A549 (cell line): ENCODE measurements at regions not wholly inside any gene's neighbourhood (a gene's known extent, or its start where the extent isn't known, plus 50 kb on each side); places are given as distances from the start of the nearest gene placed in this dataset.
A peak's percentile ranks its signal among the peaks of the same experiment; 100 is the strongest.

ENCODE experiments used
- ATAC-seq, 2 experiments: fragments of 200-7000 bp in 1 of 2; fragments of >200 bp in 1 of 2; cut with Nextera tagmentation in 1 of 2; cut with Tn5 transposase in 1 of 2; 3 replicates each; pipeline versions ENCODE4 v1.8.0 to v1.9.1; 2018 to 2020; ENCODE audit warnings: mild to moderate bottlenecking in 1 of 2, moderate library complexity in 1 of 2
- CTCF ChIA-PET: fragments of 300-600 bp; sonication (Branson Sonifier 250); formaldehyde crosslinking; extraction: SDS; loops from one replicate; lab custom pipeline; 2021; ENCODE audit warnings: antibody characterized with exemption, inconsistent platforms; lab: Yijun Ruan, JAX
- POLR2A ChIA-PET: fragments of 350-600 bp; formaldehyde crosslinking; extraction: SDS; loops from one replicate; lab custom pipeline; 2021; ENCODE audit warnings: antibody characterized with exemption, inconsistent platforms; lab: Yijun Ruan, JAX
- DNase-seq, 2 experiments: peaks; one replicate each; pipeline versions ENCODE4 v3.0.0 to v3.0.0-alpha.2; 2011 to 2016; ENCODE audit warnings: low read depth in 1 of 2, low spot score in 1 of 2
- FAIRE-seq: peaks from 2 replicates; lab custom pipeline; 2011; peaks lifted over from hg19 to GRCh38; lab: Jason Lieb, UNC
- H3K27ac ChIP-seq, 2 experiments: fragments of >200 bp; sonication (Bioruptor Twin); formaldehyde crosslinking; 3 replicates each; pipeline ENCODE4 v1.5.1; 2016 to 2017
- H3K4me1 ChIP-seq: fragments of >200 bp; sonication (Bioruptor Twin); formaldehyde crosslinking; 3 replicates; pipeline ENCODE4 v1.6.1; 2016
- H3K4me2 ChIP-seq: fragments of >200 bp; sonication (Bioruptor Twin); formaldehyde crosslinking; 3 replicates; pipeline ENCODE4 v1.6.1; 2016
- H3K4me3 ChIP-seq: fragments of >200 bp; sonication (Bioruptor Twin); formaldehyde crosslinking; 3 replicates; pipeline ENCODE4 v1.5.1; 2016
- H3K9me3 ChIP-seq: fragments of >200 bp; sonication (Bioruptor Twin); formaldehyde crosslinking; 3 replicates; pipeline ENCODE4 v1.6.1; 2016
- CBX8 ChIP-seq: fragments of 200-600 bp; sonication (generic); IDR thresholded peaks from 2 replicates; pipeline ENCODE4 v1.6.1; 2016
- CEBPB ChIP-seq, 2 experiments: fragments of >200 bp in 1 of 2; sonication (Bioruptor Twin) in 1 of 2; formaldehyde crosslinking in 1 of 2; IDR thresholded peaks; 2 replicates each; pipeline ENCODE4 v1.6.1; 2012 to 2016
- CHD2 ChIP-seq: fragments of 150-350 bp; IDR thresholded peaks from 2 replicates; pipeline ENCODE4 v1.6.1; 2014; ENCODE audit warnings: low read length; ENCODE audit not compliant: partially characterized antibody
- CHD4 ChIP-seq: fragments of 200-600 bp; sonication (generic); IDR thresholded peaks from 2 replicates; pipeline ENCODE4 v1.6.1; 2016; ENCODE audit warnings: antibody characterized with exemption, mild to moderate bottlenecking, borderline replicate concordance
- E2F6 ChIP-seq: IDR thresholded peaks from 2 replicates; pipeline ENCODE4 v1.6.1; 2012; ENCODE audit warnings: low read depth, borderline replicate concordance
- EHMT2 ChIP-seq: fragments of 200-600 bp; sonication (generic); IDR thresholded peaks from 2 replicates; pipeline ENCODE4 v1.6.1; 2016; ENCODE audit warnings: antibody characterized with exemption, low read depth, mild to moderate bottlenecking, moderate library complexity
- EP300 ChIP-seq, 2 experiments: fragments of >200 bp; sonication (Bioruptor Twin); formaldehyde crosslinking; IDR thresholded peaks; 2 replicates in 1 of 2; 3 replicates in 1 of 2; pipeline ENCODE4 v1.6.1; 2016 to 2017
- GATA3 ChIP-seq: IDR thresholded peaks from 2 replicates; pipeline ENCODE4 v1.6.1; 2012; ENCODE audit warnings: borderline replicate concordance
- HMGXB4 ChIP-seq: fragments of 250-450 bp; sonication (Bioruptor Pico); IDR thresholded peaks from 2 replicates; pipeline ENCODE4 v1.5.0; 2021; ENCODE audit warnings: mild to moderate bottlenecking, moderate library complexity, borderline replicate concordance
- HOXA7 ChIP-seq: fragments of 250-450 bp; sonication (Bioruptor Pico); IDR thresholded peaks from 2 replicates; pipeline ENCODE4 v1.5.0; 2020; ENCODE audit warnings: mild to moderate bottlenecking, moderate library complexity
- HOXB13 ChIP-seq: fragments of 250-450 bp; sonication (Bioruptor Pico); IDR thresholded peaks from 2 replicates; pipeline ENCODE4 v1.5.0; 2020; ENCODE audit warnings: low read depth, mild to moderate bottlenecking, moderate library complexity
- KDM5A ChIP-seq: fragments of 200-600 bp; sonication (generic); IDR thresholded peaks from 2 replicates; pipeline ENCODE4 v1.6.1; 2016; ENCODE audit warnings: antibody characterized with exemption, mild to moderate bottlenecking
- MAFK ChIP-seq: fragments of 450-650 bp; IDR thresholded peaks from 2 replicates; pipeline ENCODE4 v1.6.1; 2014; ENCODE audit not compliant: partially characterized antibody
- MYC ChIP-seq: IDR thresholded peaks from 2 replicates; pipeline ENCODE4 v1.6.1; 2012; ENCODE audit warnings: mild to moderate bottlenecking, inconsistent platforms, low read length, improper control_type of control experiment, borderline replicate concordance
- NFE2L2 ChIP-seq: fragments of 150-350 bp; conservative IDR thresholded peaks from 2 replicates; pipeline ENCODE4 v1.6.1; 2014; ENCODE audit warnings: low read length
- NR3C1 ChIP-seq: fragments of >200 bp; sonication (Bioruptor Twin); formaldehyde crosslinking; IDR thresholded peaks from 3 replicates; pipeline ENCODE4 v1.6.1; 2017
- PHF8 ChIP-seq: fragments of 200-600 bp; sonication (generic); IDR thresholded peaks from 2 replicates; pipeline ENCODE4 v1.6.1; 2016; ENCODE audit warnings: low read depth, mild to moderate bottlenecking, antibody characterized with exemption, moderate library complexity, borderline replicate concordance
- RARB ChIP-seq: fragments of 250-450 bp; sonication (Bioruptor Pico); IDR thresholded peaks from 2 replicates; pipeline ENCODE4 v1.8.0; 2021; ENCODE audit warnings: mild to moderate bottlenecking, moderate library complexity
- REST ChIP-seq: fragments of 200-600 bp; sonication (generic); IDR thresholded peaks from 2 replicates; pipeline ENCODE4 v1.6.1; 2016; ENCODE audit warnings: antibody characterized with exemption, mild to moderate bottlenecking, moderate library complexity
- RFX5 ChIP-seq: fragments of 450-650 bp; IDR thresholded peaks from 2 replicates; pipeline ENCODE4 v1.7.1; 2014; ENCODE audit warnings: antibody characterized with exemption, mild to moderate bottlenecking, moderate library complexity
- SREBF2 ChIP-seq: fragments of 450-650 bp; IDR thresholded peaks from 2 replicates; pipeline ENCODE4 v1.6.1; 2014; ENCODE audit warnings: mild to moderate bottlenecking, moderate library complexity
- TP53 ChIP-seq: fragments of 250-450 bp; sonication (Bioruptor Pico); IDR thresholded peaks from 2 replicates; pipeline ENCODE4 v1.5.0; 2021; ENCODE audit warnings: mild to moderate bottlenecking, moderate library complexity
- WGBS: methylation state at CpG from one replicate; pipeline ENCODE4 v1.1.6; 2017; ENCODE audit errors: missing lambda C conversion rate; 5-methylcytosine and 5-hydroxymethylcytosine counted together
- TF ChIP-seq, protein P1 (sequence below): fragments of >200 bp; sonication (Bioruptor Twin); formaldehyde crosslinking; IDR thresholded peaks from 2 replicates; pipeline ENCODE4 v1.6.1; 2016

DNA sequence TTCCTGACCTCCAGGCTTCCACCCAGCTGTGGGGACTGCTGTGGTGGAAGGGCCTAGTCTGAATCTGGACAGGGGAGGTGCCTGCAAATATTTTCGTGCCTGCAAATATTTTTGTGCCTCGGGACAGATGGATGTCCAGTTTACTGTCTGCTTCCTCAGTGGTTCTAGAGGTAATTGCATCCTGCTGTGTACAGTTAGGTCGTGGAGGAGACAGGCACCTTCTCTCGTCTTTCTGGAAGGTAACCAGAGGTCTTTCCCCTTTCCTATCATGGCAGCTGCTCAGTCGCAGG lies 53.8 kb upstream of the TINAGL1 start:
- ChIA-PET CTCF (interaction anchor here (0.7 to 1.4 kb wide), 3 partner anchors 9 to 99 kb away, joined by 3 to 5 read pairs (median 4); no protein-coding TSS in a partner anchor), POLR2A (no interaction called here)
- WGBS = 59% methylated on average over 5 of the region's 5 CpGs
- no peak for ATAC-seq
- peaks cover 18% of the 10 kb centered on the region; the same call in 2 of the 3 replicates for H3K4me1 ChIP-seq
- no peaks in the 10 kb centered on the region for H3K9me3 ChIP-seq
- no peak for TF ChIP-seq EHMT2
- TF ChIP-seq HOXB13 (CRISPR knock-in tag) = no peak
- TF ChIP-seq MYC = no peak
- TF ChIP-seq TP53 = no peak
- TF ChIP-seq RFX5 = no peak
- no peak for TF ChIP-seq NFE2L2
- TF ChIP-seq, protein P1, sequence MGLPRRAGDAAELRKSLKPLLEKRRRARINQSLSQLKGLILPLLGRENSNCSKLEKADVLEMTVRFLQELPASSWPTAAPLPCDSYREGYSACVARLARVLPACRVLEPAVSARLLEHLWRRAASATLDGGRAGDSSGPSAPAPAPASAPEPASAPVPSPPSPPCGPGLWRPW = no peak
- no peak for TF ChIP-seq E2F6
- TF ChIP-seq MAFK = no peak
- no peak for TF ChIP-seq CBX8
- no peak for TF ChIP-seq CHD4
- no peak for TF ChIP-seq EP300 (IDR thresholded peaks at IDR 0.05)
- TF ChIP-seq HMGXB4 (CRISPR knock-in tag) = no peak
- no peak for TF ChIP-seq PHF8
- no peak for TF ChIP-seq NR3C1
- no peak for TF ChIP-seq RARB (CRISPR knock-in tag)
- H3K4me2 ChIP-seq = no peak overlapping the region
- H3K4me3 ChIP-seq = no peak overlapping the region
- no peak for DNase-seq
- no peak overlapping the region for H3K27ac ChIP-seq
- FAIRE-seq = no peak

DNA sequence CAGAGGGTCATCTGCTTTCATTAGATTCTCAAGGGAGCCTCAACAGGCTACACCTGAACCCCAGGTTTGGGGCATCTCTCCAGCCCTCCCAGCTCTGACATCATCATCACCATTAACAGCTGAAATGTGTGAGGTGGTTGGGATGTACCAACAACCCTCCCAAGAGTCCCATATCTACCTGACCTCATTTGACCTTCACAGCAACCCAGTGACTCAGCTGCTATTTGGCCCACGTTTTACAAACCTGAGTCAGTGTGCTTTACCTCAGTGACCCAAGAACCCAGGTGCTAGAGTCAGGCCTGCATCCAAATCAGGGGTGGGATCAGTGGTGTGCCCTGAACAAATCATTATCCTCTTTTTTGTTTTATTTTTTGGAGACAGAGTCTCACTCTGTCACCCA lies 53.3 kb upstream of the TINAGL1 start:
- no peak overlapping the region for H3K4me3 ChIP-seq
- H3K4me1 ChIP-seq = peaks cover 18% of the 10 kb centered on the region; the same call in 2 of the 3 replicates
- H3K4me2 ChIP-seq = peak overlapping the region; percentile 14; the same call in 1 of the 3 replicates
- no peaks in the 10 kb centered on the region for H3K9me3 ChIP-seq
- no peak overlapping the region for H3K27ac ChIP-seq
- no peak for DNase-seq
- POLR2A ChIA-PET = no interaction called here
- no peak for FAIRE-seq
- no peak for TF ChIP-seq REST
- no peak for TF ChIP-seq KDM5A
- no peak for TF ChIP-seq CHD2
- TF ChIP-seq GATA3 = no peak
- TF ChIP-seq RFX5 = no peak
- no peak for TF ChIP-seq PHF8
- TF ChIP-seq MAFK = no peak
- TF ChIP-seq SREBF2 = no peak
- no peak for TF ChIP-seq CEBPB (IDR thresholded peaks at IDR 0.05)
- TF ChIP-seq HOXA7 (CRISPR knock-in tag) = no peak
- TF ChIP-seq HMGXB4 (CRISPR knock-in tag) = no peak
- TF ChIP-seq, all 56 proteins: peak for 0
- ATAC-seq = no peak
- WGBS = 7% methylated on average over 1 of the region's 1 CpG
- CTCF ChIA-PET = interaction anchor here (0.9 to 1.4 kb wide), 3 partner anchors 8 to 101 kb away, joined by 3 to 5 read pairs (median 4); no protein-coding TSS in a partner anchor
